ENCODE measurements at regions not wholly inside any gene's neighbourhood (a gene's known extent, or its start where the extent isn't known, plus 50 kb on each side); places are given as distances from the start of the nearest gene placed in this dataset.

GRCh38 chr3:187996609-187997008 is 157.3 kb upstream of the LPP start:
- H3K4me1 ChIP-seq (ENCODE audit: control insufficient read depth, extremely low read depth, insufficient read depth, low read length), result peaks cover 7% of the 10 kb centered on the region
- no peak for TF ChIP-seq MYC (IDR thresholded peaks at IDR 0.05; ENCODE audit: low read depth, low read length)
- no peak for TF ChIP-seq MAX (IDR thresholded peaks at IDR 0.05; ENCODE audit: insufficient read depth, insufficient read length)
- TF ChIP-seq JUN (IDR thresholded peaks at IDR 0.05; ENCODE audit: borderline replicate concordance, insufficient read depth, insufficient read length, low read depth), result no peak
- TF ChIP-seq FOS (IDR thresholded peaks at IDR 0.05; ENCODE audit: borderline replicate concordance, insufficient read depth, low read length), result no peak
- TF ChIP-seq GATA2 (IDR thresholded peaks at IDR 0.05; ENCODE audit: insufficient read depth, insufficient read length, low read depth, low read length), result no peak
- no peak for TF ChIP-seq CTCF (IDR thresholded peaks at IDR 0.05; ENCODE audit: extremely low read depth in 1 of 2, insufficient read depth in 1 of 2, low read depth in 1 of 2, low read length in 2 of 2)
- TF ChIP-seq POLR2A (IDR thresholded peaks at IDR 0.05; ENCODE audit: low read depth, low read length), result no peak
- no peak for TF ChIP-seq POLR2AphosphoS5 (IDR thresholded peaks at IDR 0.05; ENCODE audit: insufficient read depth, low read depth, low read length)
- TF ChIP-seq EZH2 (IDR thresholded peaks at IDR 0.05; ENCODE audit: borderline replicate concordance, low read depth, low read length, severe bottlenecking), result no peak
- no TSS peak for BruUV-seq (replicated peaks)
- H3K9ac ChIP-seq (replicated peaks; ENCODE audit: extremely low read depth, insufficient read depth, low read length), result no peak overlapping the region
- no peaks in the 10 kb centered on the region for H3K27me3 ChIP-seq (ENCODE audit: control insufficient read depth in 2 of 2, insufficient read depth in 2 of 2, low read length in 2 of 2)
- no peak for DNase-seq (ENCODE audit: low read depth, low spot score)
- no peak overlapping the region for H3K4me2 ChIP-seq (ENCODE audit: insufficient read depth, low read length)
- no peaks in the 10 kb centered on the region for H4K20me1 ChIP-seq (replicated peaks; ENCODE audit: control insufficient read depth, extremely low read depth, insufficient read depth, low read length)
- CTCF ChIA-PET, result interaction anchor here (1.1 to 1.9 kb wide), 2 partner anchors 10 to 16 kb away, joined by 3 to 5 read pairs; no protein-coding TSS in a partner anchor
- POLR2A ChIA-PET, result no interaction called here
- H3K9me1 ChIP-seq (replicated peaks; ENCODE audit: control insufficient read depth, extremely low read depth, insufficient read depth, low read length), result no peaks in the 10 kb centered on the region
- dilution Hi-C loops (cut with MboI; ENCODE audit: extremely low pct_ligation_motif_present, low sequenced_read_pairs), result no loop called here
- H3K27ac ChIP-seq (ENCODE audit: insufficient read depth, low read depth, low read length), result no peak overlapping the region
- no peaks in the 10 kb centered on the region for H3K9me3 ChIP-seq (replicated peaks; ENCODE audit: control insufficient read depth, insufficient read depth, low read length)
- no peaks in the 10 kb centered on the region for H3K79me2 ChIP-seq (ENCODE audit: control insufficient read depth, insufficient read depth, low read length)
- intact Hi-C loops (cut with micrococcal nuclease), result no loop called here
- no peak for FAIRE-seq
- H3K4me3 ChIP-seq (replicated peaks in 1 of 3; ENCODE audit: insufficient read depth in 1 of 3, low read depth in 1 of 3, low read length in 3 of 3), result no peak overlapping the region
- no peak overlapping the region for H2AFZ ChIP-seq (ENCODE audit: low read depth, low read length)
- no peaks in the 10 kb centered on the region for H3K36me3 ChIP-seq (ENCODE audit: control insufficient read depth in 2 of 2, extremely low read depth in 1 of 2, insufficient read depth in 2 of 2, low read length in 2 of 2)
